ENCODE measurements at regions not wholly inside any gene's neighbourhood (a gene's known extent, or its start where the extent isn't known, plus 50 kb on each side); places are given as distances from the start of the nearest gene placed in this dataset.
A peak's percentile ranks its signal among the peaks of the same experiment; 100 is the strongest.

- peak; percentile 55 for DNase-seq
These were observed 173.8 kb upstream of the TLE3 start for GRCh38 chr15:70271422-70272088.

- DNase-seq = no peak
These were observed 173.0 kb upstream of the TLE3 start for GRCh38 chr15:70270752-70271111.

- no peak for DNase-seq
These were observed 172.5 kb upstream of the TLE3 start for GRCh38 chr15:70269991-70270751.

GRCh38 chr15:70269311-70269911 is 171.7 kb upstream of the TLE3 start:
- no peak for DNase-seq

GRCh38 chr15:70268698-70269251 is 171.1 kb upstream of the TLE3 start:
- DNase-seq = no peak

GRCh38 chr15:70267879-70268278 is 170.2 kb upstream of the TLE3 start:
- no peak for DNase-seq

GRCh38 chr15:70267306-70267705 is 169.6 kb upstream of the TLE3 start:
- DNase-seq = no peak

GRCh38 chr15:70266412-70267121 is 168.8 kb upstream of the TLE3 start:
- no peak for DNase-seq

GRCh38 chr15:70265986-70266385 is 168.3 kb upstream of the TLE3 start:
- DNase-seq = no peak

GRCh38 chr15:70265466-70265978 is 167.8 kb upstream of the TLE3 start:
- no peak for DNase-seq

- no peak for DNase-seq
These were observed 167.2 kb upstream of the TLE3 start for GRCh38 chr15:70264738-70265465.

GRCh38 chr15:70264014-70264582 is 166.4 kb upstream of the TLE3 start:
- peak; percentile 27 for DNase-seq

GRCh38 chr15:70262591-70263274 is 165.0 kb upstream of the TLE3 start:
- DNase-seq = no peak

- no peak for DNase-seq
These were observed 164.5 kb upstream of the TLE3 start for GRCh38 chr15:70262171-70262570.

GRCh38 chr15:70261083-70261482 is 163.4 kb upstream of the TLE3 start:
- no peak for DNase-seq

- no peak for DNase-seq
These were observed 162.9 kb upstream of the TLE3 start for GRCh38 chr15:70260580-70260979.

- DNase-seq = no peak
These were observed 162.2 kb upstream of the TLE3 start for GRCh38 chr15:70259640-70260508.

- no peak for DNase-seq
These were observed 161.3 kb upstream of the TLE3 start for GRCh38 chr15:70259028-70259424.

- no peak for DNase-seq
These were observed 160.8 kb upstream of the TLE3 start for GRCh38 chr15:70258369-70259027.
